Spleen (tissue), 11 donors: ENCODE measurements at regions not wholly inside any gene's neighbourhood (a gene's known extent, or its start where the extent isn't known, plus 50 kb on each side); places are given as distances from the start of the nearest gene placed in this dataset.

Experiments
- DNase-seq: peaks from one replicate; pipeline ENCODE4 v3.0.0-alpha.2; 2020
- H3K27ac ChIP-seq, 8 donors: fragments of 200-600 bp; sonication (generic) in 7 of 8; 1 replicate in 4 of 8; 2 replicates in 4 of 8; pipeline versions ENCODE4 v1.5.0 to v1.8.0; 2016 to 2021; ENCODE audit warnings: inconsistent platforms in 4 of 8, mild to moderate bottlenecking in 4 of 8, moderate library complexity in 1 of 8
- H3K27me3 ChIP-seq, 7 donors: fragments of 200-600 bp; sonication (generic) in 6 of 7; replicated peaks in 1 of 7; 1 replicate in 4 of 7; 2 replicates in 3 of 7; pipeline versions ENCODE4 v1.5.0 to v1.8.0; 2016 to 2021; ENCODE audit warnings: inconsistent platforms in 3 of 7, mild to moderate bottlenecking in 1 of 7
- H3K36me3 ChIP-seq, 6 donors: fragments of 200-600 bp; sonication (generic) in 5 of 6; 1 replicate in 4 of 6; 2 replicates in 2 of 6; pipeline versions ENCODE4 v1.5.0 to v1.8.0; 2016 to 2021; ENCODE audit warnings: inconsistent platforms in 2 of 6
- H3K4me1 ChIP-seq, 6 donors: fragments of 200-600 bp; sonication (generic) in 5 of 6; 1 replicate in 3 of 6; 2 replicates in 3 of 6; pipeline versions ENCODE4 v1.5.0 to v1.8.0; 2016 to 2021; ENCODE audit warnings: inconsistent platforms in 3 of 6
- H3K4me3 ChIP-seq, 8 donors: fragments of 200-600 bp; sonication (generic) in 7 of 8; 1 replicate in 4 of 8; 2 replicates in 4 of 8; pipeline versions ENCODE4 v1.5.0 to v1.8.0; 2016 to 2021; ENCODE audit warnings: inconsistent platforms in 4 of 8, mild to moderate bottlenecking in 4 of 8, moderate library complexity in 2 of 8
- H3K9me3 ChIP-seq, 8 donors: fragments of 200-600 bp; sonication (generic) in 7 of 8; 1 replicate in 4 of 8; 2 replicates in 4 of 8; pipeline versions ENCODE4 v1.5.0 to v1.8.0; 2016 to 2021; ENCODE audit warnings: inconsistent platforms in 4 of 8
- POLR2A ChIP-seq, 3 donors: fragments of 450-650 bp; IDR thresholded peaks; one replicate each; pipeline ENCODE4 v1.5.1; 2017; ENCODE audit warnings: antibody characterized with exemption in 3 of 3, mild to moderate bottlenecking in 1 of 3
- POLR2AphosphoS5 ChIP-seq, 3 donors: sonication (generic); formaldehyde crosslinking; IDR thresholded peaks; one replicate each; pipeline ENCODE4 v1.5.1; 2017; ENCODE audit warnings: antibody characterized with exemption in 3 of 3
- WGBS, 5 donors: extraction: QIAGEN DNeasy Blood & Tissue Kit in 3 of 5; methylation state at CpG; one replicate each; pipeline versions ENCODE4 v1.1.5 to v1.1.7; 2013 to 2018; 5-methylcytosine and 5-hydroxymethylcytosine counted together
- intact Hi-C: fragments of 100-400 bp; cut with DNase I; formaldehyde crosslinking; loops from one replicate; pipeline ENCODE4 v1.15.0; 2023; ENCODE audit warnings: low total_unique reads
- TF ChIP-seq, protein P1 (sequence below), 11 experiments: fragments of 200-600 bp in 7 of 11; fragments of 450-650 bp in 4 of 11; sonication (generic) in 4 of 11; IDR thresholded peaks in 8 of 11; conservative IDR thresholded peaks in 3 of 11; 1 replicate in 7 of 11; 2 replicates in 4 of 11; pipeline versions ENCODE4 v1.4.0 to v1.8.0; 2016 to 2021; ENCODE audit warnings: antibody characterized with exemption in 11 of 11, inconsistent platforms in 4 of 11, mild to moderate bottlenecking in 1 of 11
- donor health status: healthy with polysubstance abuse.
- donor health status: DM: no; HTN: no; CAD: no; lungs with moderate emphysema.
- donor health status: DM: no; HTN: no; CAD: no.
- donor health status: Bipolar disorder and iron deficiency.
- donor health status: healthy.
- donor health status: DM: no; HTN: no; CAD: no.
- donor health status: DM: yes; HTN: yes; CAD: no.

DNA sequence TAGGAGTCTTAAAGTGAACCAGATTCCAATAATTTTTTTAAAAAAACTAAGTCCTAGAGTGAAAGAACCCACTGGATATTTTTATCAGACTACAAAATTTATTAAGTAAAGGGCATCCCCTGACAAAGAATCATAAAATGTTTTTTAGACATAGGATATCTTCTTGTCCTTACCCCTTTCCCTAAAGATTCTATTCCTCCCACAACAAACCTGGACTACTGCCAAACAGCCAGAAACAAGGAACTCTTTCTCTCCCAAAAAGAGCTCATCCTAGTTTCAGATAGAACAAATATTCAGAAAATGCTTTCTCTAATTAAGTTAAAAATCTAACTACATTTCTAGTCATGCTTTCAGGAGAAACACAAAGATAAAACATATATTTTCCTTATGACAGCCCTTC, 327.1 kb downstream of the FAM181B start:
- no peaks in the 10 kb centered on the region for H3K36me3 ChIP-seq
- DNase-seq: no peak
- no peak overlapping the region for H3K27ac ChIP-seq
- intact Hi-C loops: no loop called here
- no peak overlapping the region for H3K4me3 ChIP-seq
- H3K9me3 ChIP-seq: peaks cover 0 to 15% (median 0%) of the 10 kb centered on the region in 8 donors
- TF ChIP-seq POLR2A (IDR thresholded peaks at IDR 0.05): no peak
- TF ChIP-seq, protein P1, sequence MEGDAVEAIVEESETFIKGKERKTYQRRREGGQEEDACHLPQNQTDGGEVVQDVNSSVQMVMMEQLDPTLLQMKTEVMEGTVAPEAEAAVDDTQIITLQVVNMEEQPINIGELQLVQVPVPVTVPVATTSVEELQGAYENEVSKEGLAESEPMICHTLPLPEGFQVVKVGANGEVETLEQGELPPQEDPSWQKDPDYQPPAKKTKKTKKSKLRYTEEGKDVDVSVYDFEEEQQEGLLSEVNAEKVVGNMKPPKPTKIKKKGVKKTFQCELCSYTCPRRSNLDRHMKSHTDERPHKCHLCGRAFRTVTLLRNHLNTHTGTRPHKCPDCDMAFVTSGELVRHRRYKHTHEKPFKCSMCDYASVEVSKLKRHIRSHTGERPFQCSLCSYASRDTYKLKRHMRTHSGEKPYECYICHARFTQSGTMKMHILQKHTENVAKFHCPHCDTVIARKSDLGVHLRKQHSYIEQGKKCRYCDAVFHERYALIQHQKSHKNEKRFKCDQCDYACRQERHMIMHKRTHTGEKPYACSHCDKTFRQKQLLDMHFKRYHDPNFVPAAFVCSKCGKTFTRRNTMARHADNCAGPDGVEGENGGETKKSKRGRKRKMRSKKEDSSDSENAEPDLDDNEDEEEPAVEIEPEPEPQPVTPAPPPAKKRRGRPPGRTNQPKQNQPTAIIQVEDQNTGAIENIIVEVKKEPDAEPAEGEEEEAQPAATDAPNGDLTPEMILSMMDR (IDR thresholded peaks at IDR 0.05 in 8 of 11, conservative IDR thresholded peaks at IDR 0.05 in 3 of 11): no peak
- TF ChIP-seq POLR2AphosphoS5 (IDR thresholded peaks at IDR 0.05): no peak
- H3K4me1 ChIP-seq: peaks cover 0 to 5% (median 0%) of the 10 kb centered on the region in 6 donors
- H3K27me3 ChIP-seq: no peaks in the 10 kb centered on the region

DNA sequence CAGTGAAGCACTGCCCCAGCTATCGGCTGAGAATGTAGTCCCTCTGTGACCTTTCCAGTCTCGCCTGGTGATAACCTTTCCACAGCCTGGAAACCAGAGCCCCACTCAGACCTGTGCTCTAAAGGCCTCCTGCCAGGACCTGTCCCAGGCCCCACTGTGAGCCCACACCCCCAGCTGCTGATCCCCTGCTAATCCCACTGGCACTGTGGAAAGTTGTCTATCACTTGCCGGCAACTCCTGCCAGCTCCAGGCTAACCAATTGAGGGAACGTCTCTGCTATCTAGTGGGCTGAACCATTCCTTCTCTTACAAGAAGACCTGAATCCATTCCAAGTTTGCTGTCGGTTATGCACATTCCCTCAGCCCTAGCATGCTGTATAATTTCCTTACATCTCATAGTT, 328.2 kb downstream of the FAM181B start:
- TF ChIP-seq POLR2AphosphoS5 (IDR thresholded peaks at IDR 0.05): no peak
- TF ChIP-seq POLR2A (IDR thresholded peaks at IDR 0.05): no peak
- TF ChIP-seq, protein P1 (IDR thresholded peaks at IDR 0.05 in 8 of 11, conservative IDR thresholded peaks at IDR 0.05 in 3 of 11): no peak
- intact Hi-C loops: no loop called here
- DNase-seq: no peak
- no peaks in the 10 kb centered on the region for H3K27me3 ChIP-seq
- peaks cover 0 to 5% (median 0%) of the 10 kb centered on the region in 6 donors for H3K4me1 ChIP-seq
- no peak overlapping the region for H3K4me3 ChIP-seq
- H3K9me3 ChIP-seq: peaks cover 0 to 15% (median 0%) of the 10 kb centered on the region in 8 donors
- no peaks in the 10 kb centered on the region for H3K36me3 ChIP-seq
- 62 to 75% (median 70%) methylated on average over 5 of the region's 5 CpGs for WGBS, 5 donors
- H3K27ac ChIP-seq: no peak overlapping the region

DNA sequence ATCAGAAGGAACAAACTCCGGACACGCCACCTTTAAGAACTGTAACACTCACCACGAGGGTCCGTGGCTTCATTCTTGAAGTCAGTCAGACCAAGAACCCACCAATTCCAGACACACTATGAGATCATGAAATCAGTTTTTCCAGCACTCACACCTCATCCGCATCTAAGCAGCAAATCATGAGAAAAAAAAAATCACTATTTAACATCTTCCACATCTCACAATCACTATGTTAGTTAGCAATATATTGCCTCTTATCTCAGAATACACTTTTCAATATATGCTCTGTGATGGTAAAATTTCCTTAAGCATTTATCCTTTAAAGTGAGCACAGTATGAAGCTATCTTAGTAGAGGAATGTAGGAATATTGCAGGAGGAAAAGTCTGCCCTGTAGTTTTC, 328.7 kb downstream of the FAM181B start:
- H3K4me3 ChIP-seq: no peak overlapping the region
- H3K36me3 ChIP-seq: no peaks in the 10 kb centered on the region
- 89 to 98% (median 92%) methylated on average over 5 of the region's 5 CpGs for WGBS, 5 donors
- no peak for TF ChIP-seq POLR2AphosphoS5 (IDR thresholded peaks at IDR 0.05)
- TF ChIP-seq, protein P1 (IDR thresholded peaks at IDR 0.05 in 8 of 11, conservative IDR thresholded peaks at IDR 0.05 in 3 of 11): no peak
- TF ChIP-seq POLR2A (IDR thresholded peaks at IDR 0.05): no peak
- peaks cover 0 to 5% (median 0%) of the 10 kb centered on the region in 6 donors for H3K4me1 ChIP-seq
- no peaks in the 10 kb centered on the region for H3K27me3 ChIP-seq
- H3K9me3 ChIP-seq: peaks cover 0 to 15% (median 0%) of the 10 kb centered on the region in 8 donors
- no peak for DNase-seq
- intact Hi-C loops: no loop called here
- H3K27ac ChIP-seq: no peak overlapping the region

DNA sequence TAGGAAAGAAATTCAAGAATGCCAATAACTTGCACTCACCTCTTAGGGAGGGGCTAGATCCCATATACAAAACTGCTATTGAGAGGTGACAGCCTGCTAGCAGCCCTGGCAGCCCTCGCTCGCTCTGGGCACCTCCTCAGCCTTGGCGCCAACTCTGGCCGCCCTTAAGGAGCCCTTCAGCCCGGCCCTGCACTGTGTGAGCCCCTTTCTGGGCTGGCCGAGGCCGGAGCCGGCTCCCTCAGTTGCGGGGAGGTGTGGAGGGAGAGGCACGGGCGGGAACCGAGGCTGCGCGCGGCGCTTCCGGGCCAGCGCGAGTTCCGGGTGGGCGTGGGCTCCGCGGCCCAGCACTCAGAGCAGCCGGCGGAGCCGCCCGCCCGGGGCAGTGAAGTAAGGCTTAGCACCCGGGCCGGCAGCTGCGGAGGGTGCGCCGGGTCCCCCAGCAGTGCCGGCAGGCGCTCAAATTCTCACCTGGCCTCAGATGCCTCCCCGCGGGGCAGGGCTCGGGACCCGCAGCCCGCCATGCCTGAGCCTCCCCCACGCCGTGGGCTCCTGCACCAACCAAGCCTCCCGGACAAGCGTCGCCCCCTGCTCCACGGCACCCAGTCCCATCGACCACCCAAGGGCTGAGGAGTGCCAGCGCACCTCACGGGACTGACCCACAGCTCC, 329.9 kb downstream of the FAM181B start:
- no peaks in the 10 kb centered on the region for H3K27me3 ChIP-seq
- no peak overlapping the region for H3K4me3 ChIP-seq
- TF ChIP-seq, protein P1 (IDR thresholded peaks at IDR 0.05 in 8 of 11, conservative IDR thresholded peaks at IDR 0.05 in 3 of 11): no peak
- no peak for TF ChIP-seq POLR2A (IDR thresholded peaks at IDR 0.05)
- intact Hi-C loops: no loop called here
- H3K27ac ChIP-seq: no peak overlapping the region
- H3K9me3 ChIP-seq: peaks cover 0 to 11% (median 0%) of the 10 kb centered on the region in 8 donors
- DNase-seq: no peak
- no peaks in the 10 kb centered on the region for H3K36me3 ChIP-seq
- WGBS, 5 donors: 92 to 97% (median 95%) methylated on average over 29 to 49 of the region's 49 CpGs
- peaks cover 0 to 5% (median 0%) of the 10 kb centered on the region in 6 donors for H3K4me1 ChIP-seq
